H1 (cell line): ENCODE measurements at regions not wholly inside any gene's neighbourhood (a gene's known extent, or its start where the extent isn't known, plus 50 kb on each side); places are given as distances from the start of the nearest gene placed in this dataset.
A peak's percentile ranks its signal among the peaks of the same experiment; 100 is the strongest.

Experiments
- CEBPB ChIP-seq: IDR thresholded peaks from 2 replicates; pipeline ENCODE4 v1.6.1; 2012; ENCODE audit warnings: low read depth, low read length
- EZH2 ChIP-seq: fragments of 200-600 bp; sonication (generic); IDR thresholded peaks from 2 replicates; pipeline ENCODE4 v1.7.1; 2012; ENCODE audit warnings: low read depth, mild to moderate bottlenecking, moderate library complexity, low read length, inconsistent platforms; ENCODE audit not compliant: severe bottlenecking
- RAD21 ChIP-seq, 2 experiments: IDR thresholded peaks in 1 of 2; conservative IDR thresholded peaks in 1 of 2; 2 replicates each; pipeline ENCODE4 v1.6.1; 2011; ENCODE audit warnings: low read depth in 2 of 2, low read length in 2 of 2, improper control_type of control experiment in 1 of 2, inconsistent platforms in 1 of 2, mild to moderate bottlenecking in 1 of 2, moderate library complexity in 1 of 2
- RBBP5 ChIP-seq: IDR thresholded peaks from 2 replicates; pipeline ENCODE4 v1.7.1; 2012; ENCODE audit warnings: low read depth, mild to moderate bottlenecking, inconsistent platforms, low read length, moderate library complexity, borderline replicate concordance
- SIRT6 ChIP-seq: IDR thresholded peaks from one replicate; pipeline ENCODE4 v1.7.1; 2012; ENCODE audit warnings: low read length, inconsistent platforms
- SP2 ChIP-seq: IDR thresholded peaks from 2 replicates; pipeline ENCODE4 v1.6.1; 2012; ENCODE audit warnings: mild to moderate bottlenecking, low read length, inconsistent platforms
- SP4 ChIP-seq: IDR thresholded peaks from 2 replicates; pipeline ENCODE4 v1.6.1; 2012; ENCODE audit warnings: low read length, inconsistent platforms

GRCh38 chr5:51468196-51468595, 84.9 kb downstream of the ISL1 start (continued):
- TF ChIP-seq RAD21 (IDR thresholded peaks at IDR 0.05 in 1 of 2, conservative IDR thresholded peaks at IDR 0.05 in 1 of 2; ENCODE audit: low read depth in 2 of 2, low read length in 2 of 2) (peak; percentile 33 to 44; a peak in 3 of 4 replicates), SP2 (no peak), SIRT6 (no peak), RBBP5 (no peak), SP4 (no peak), EZH2 (no peak), CEBPB (peak; percentile 33; the same call in 1 of the 2 replicates)
